LNCAP (cell line): ENCODE measurements at regions not wholly inside any gene's neighbourhood (a gene's known extent, or its start where the extent isn't known, plus 50 kb on each side); places are given as distances from the start of the nearest gene placed in this dataset.

Source experiments
- CTCF ChIP-seq: fragments of 450-650 bp; IDR thresholded peaks from 2 replicates; pipeline ENCODE4 v1.5.1; 2017; ENCODE audit warnings: mild to moderate bottlenecking

GRCh38 chr11:134944986-134945385 is 532.9 kb upstream of the B3GAT1 start:
- no peak for TF ChIP-seq CTCF

- TF ChIP-seq CTCF: no peak
These were observed 532.1 kb upstream of the B3GAT1 start for GRCh38 chr11:134944131-134944530.

GRCh38 chr11:134943544-134943943 is 531.5 kb upstream of the B3GAT1 start:
- no peak for TF ChIP-seq CTCF

- TF ChIP-seq CTCF: no peak
These were observed 530.6 kb upstream of the B3GAT1 start for GRCh38 chr11:134942681-134943080.

- no peak for TF ChIP-seq CTCF
These were observed 529.3 kb upstream of the B3GAT1 start for GRCh38 chr11:134941326-134941725.

- no peak for TF ChIP-seq CTCF
These were observed 528.5 kb upstream of the B3GAT1 start for GRCh38 chr11:134940441-134941126.

- TF ChIP-seq CTCF: no peak
These were observed 527.9 kb upstream of the B3GAT1 start for GRCh38 chr11:134939905-134940304.

GRCh38 chr11:134939031-134939430 is 527.0 kb upstream of the B3GAT1 start:
- TF ChIP-seq CTCF: no peak
